Glutamatergic neuron (in vitro differentiated cells): ENCODE measurements at regions not wholly inside any gene's neighbourhood (a gene's known extent, or its start where the extent isn't known, plus 50 kb on each side); places are given as distances from the start of the nearest gene placed in this dataset.

Source experiments
- DNase-seq: peaks from one replicate; pipeline ENCODE4 v3.0.0; 2022
- H3K27ac Mint-ChIP-seq: one replicate; pipeline ENCODE4 v1.8.0; 2020; ENCODE audit warnings: mild to moderate bottlenecking, mixed read lengths, inconsistent platforms; ENCODE audit not compliant: unreplicated experiment
- H3K27me3 Mint-ChIP-seq: one replicate; pipeline ENCODE4 v1.8.0; 2020; ENCODE audit warnings: mild to moderate bottlenecking, moderate library complexity, mixed read lengths, inconsistent platforms; ENCODE audit not compliant: unreplicated experiment
- H3K36me3 Mint-ChIP-seq: one replicate; pipeline ENCODE4 v1.8.0; 2020; ENCODE audit warnings: mild to moderate bottlenecking, mixed read lengths, inconsistent platforms; ENCODE audit not compliant: unreplicated experiment
- H3K4me1 Mint-ChIP-seq: one replicate; pipeline ENCODE4 v1.8.0; 2020; ENCODE audit warnings: mild to moderate bottlenecking, low read depth, mixed read lengths, inconsistent platforms; ENCODE audit not compliant: unreplicated experiment
- H3K4me3 Mint-ChIP-seq: one replicate; pipeline ENCODE4 v1.8.0; 2020; ENCODE audit warnings: mild to moderate bottlenecking, mixed read lengths, inconsistent platforms; ENCODE audit not compliant: unreplicated experiment
- H3K9me3 Mint-ChIP-seq: one replicate; pipeline ENCODE4 v1.8.0; 2020; ENCODE audit warnings: mild to moderate bottlenecking, moderate library complexity, mixed read lengths, inconsistent platforms; ENCODE audit not compliant: unreplicated experiment
- TF ChIP-seq, protein P1 (sequence below): fragments of 200-600 bp; sonication (generic); IDR thresholded peaks from one replicate; pipeline ENCODE4 v1.5.0; 2021; ENCODE audit not compliant: partially characterized antibody, unreplicated experiment

DNA sequence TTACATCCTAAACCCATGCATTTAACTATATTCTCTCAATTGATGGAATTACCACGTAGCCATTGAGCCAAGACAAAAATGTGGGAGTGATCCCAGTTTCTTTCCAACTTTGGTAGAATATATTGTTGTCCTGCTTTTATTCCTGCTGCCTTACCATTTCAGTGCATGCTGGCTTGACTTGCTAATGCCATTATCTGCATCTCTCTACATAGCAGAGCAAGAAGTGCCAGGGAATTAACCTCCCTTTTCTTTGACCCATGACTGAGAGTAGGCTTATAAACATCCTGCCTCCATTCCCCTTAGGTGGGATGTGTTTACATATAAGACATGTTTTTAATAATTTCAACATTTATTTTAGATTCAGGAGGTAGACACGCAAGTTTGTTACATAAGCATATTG lies 1153.4 kb downstream of the IGSF11 start:
- H3K27me3 Mint-ChIP-seq, result peaks cover 2% of the 10 kb centered on the region
- no peak overlapping the region for H3K4me3 Mint-ChIP-seq
- H3K4me1 Mint-ChIP-seq, result peaks cover 28% of the 10 kb centered on the region
- no peaks in the 10 kb centered on the region for H3K9me3 Mint-ChIP-seq
- no peaks in the 10 kb centered on the region for H3K36me3 Mint-ChIP-seq
- TF ChIP-seq, protein P1, sequence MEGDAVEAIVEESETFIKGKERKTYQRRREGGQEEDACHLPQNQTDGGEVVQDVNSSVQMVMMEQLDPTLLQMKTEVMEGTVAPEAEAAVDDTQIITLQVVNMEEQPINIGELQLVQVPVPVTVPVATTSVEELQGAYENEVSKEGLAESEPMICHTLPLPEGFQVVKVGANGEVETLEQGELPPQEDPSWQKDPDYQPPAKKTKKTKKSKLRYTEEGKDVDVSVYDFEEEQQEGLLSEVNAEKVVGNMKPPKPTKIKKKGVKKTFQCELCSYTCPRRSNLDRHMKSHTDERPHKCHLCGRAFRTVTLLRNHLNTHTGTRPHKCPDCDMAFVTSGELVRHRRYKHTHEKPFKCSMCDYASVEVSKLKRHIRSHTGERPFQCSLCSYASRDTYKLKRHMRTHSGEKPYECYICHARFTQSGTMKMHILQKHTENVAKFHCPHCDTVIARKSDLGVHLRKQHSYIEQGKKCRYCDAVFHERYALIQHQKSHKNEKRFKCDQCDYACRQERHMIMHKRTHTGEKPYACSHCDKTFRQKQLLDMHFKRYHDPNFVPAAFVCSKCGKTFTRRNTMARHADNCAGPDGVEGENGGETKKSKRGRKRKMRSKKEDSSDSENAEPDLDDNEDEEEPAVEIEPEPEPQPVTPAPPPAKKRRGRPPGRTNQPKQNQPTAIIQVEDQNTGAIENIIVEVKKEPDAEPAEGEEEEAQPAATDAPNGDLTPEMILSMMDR, result no peak
- no peak overlapping the region for H3K27ac Mint-ChIP-seq
- DNase-seq, result no peak

DNA sequence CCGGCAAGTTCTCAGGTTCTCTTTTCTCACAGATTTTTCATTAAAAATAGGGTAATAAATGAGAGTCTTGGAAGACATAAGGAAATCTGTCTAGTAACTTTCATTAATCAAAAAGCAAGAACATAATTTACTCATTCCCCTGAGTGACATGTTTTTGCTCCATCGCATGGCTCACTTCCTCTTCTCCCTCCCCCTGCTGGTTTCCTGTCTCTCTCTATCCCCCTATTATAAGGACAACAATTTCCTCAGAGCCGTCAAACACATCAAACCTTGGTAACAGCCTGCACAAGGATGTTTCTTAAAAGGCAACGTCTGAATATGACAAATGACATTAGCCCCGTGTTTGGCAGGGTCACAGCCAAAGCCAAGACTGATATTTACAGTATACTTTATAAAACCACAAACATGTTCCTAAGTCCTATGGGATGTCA lies 1149.6 kb downstream of the IGSF11 start:
- Mint-ChIP-seq H3K36me3 (no peaks in the 10 kb centered on the region), H3K9me3 (peaks cover 3% of the 10 kb centered on the region), H3K4me1 (peaks cover 20% of the 10 kb centered on the region), H3K27me3 (peaks cover 6% of the 10 kb centered on the region), H3K27ac (no peak overlapping the region), H3K4me3 (no peak overlapping the region)
- no peak for DNase-seq
- TF ChIP-seq, protein P1, result no peak

DNA sequence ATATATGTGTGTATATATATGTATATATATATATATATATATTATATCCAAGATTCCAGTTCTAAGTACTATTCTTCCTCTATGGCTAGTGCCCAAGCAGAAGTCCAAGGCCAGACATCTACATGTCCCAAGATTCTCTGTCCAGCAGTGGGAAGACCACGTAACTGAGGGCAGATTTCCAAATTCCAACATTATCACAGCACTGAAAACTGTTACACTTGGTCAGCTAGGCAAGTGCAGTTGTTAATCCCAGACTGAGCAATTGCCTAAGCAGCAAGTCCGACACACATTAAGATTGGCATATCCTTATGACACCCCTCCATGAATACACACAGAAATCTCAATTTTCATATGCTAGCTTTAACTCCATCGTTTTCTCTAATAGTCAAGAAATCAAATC lies 1148.5 kb downstream of the IGSF11 start:
- H3K27me3 Mint-ChIP-seq, result peaks cover 6% of the 10 kb centered on the region
- H3K4me3 Mint-ChIP-seq, result no peak overlapping the region
- no peaks in the 10 kb centered on the region for H3K36me3 Mint-ChIP-seq
- TF ChIP-seq, protein P1, result no peak
- DNase-seq, result no peak
- H3K27ac Mint-ChIP-seq, result no peak overlapping the region
- H3K9me3 Mint-ChIP-seq, result peaks cover 3% of the 10 kb centered on the region
- H3K4me1 Mint-ChIP-seq, result peaks cover 20% of the 10 kb centered on the region

DNA sequence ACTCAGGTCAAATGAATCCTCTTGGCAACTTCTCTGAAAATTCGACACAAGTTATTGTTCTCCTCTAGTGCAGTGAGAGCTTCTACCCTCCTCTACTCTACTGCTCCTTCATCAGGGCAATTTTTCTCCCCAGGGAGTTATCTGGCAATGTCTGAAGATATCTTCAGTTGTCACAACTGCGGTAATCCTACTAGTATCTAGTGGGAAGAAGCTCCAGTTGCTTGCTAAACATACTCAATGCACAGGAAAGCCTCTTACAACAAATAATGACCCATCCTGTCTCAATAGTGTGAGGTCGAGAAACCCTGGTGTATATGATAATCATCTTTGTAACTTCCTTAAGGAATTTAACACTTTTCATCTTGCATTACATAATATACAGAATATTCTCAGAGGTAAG lies 1147.6 kb downstream of the IGSF11 start:
- Mint-ChIP-seq H3K4me1 (peaks cover 21% of the 10 kb centered on the region), H3K27ac (no peak overlapping the region), H3K9me3 (peaks cover 3% of the 10 kb centered on the region), H3K27me3 (peaks cover 6% of the 10 kb centered on the region), H3K4me3 (no peak overlapping the region), H3K36me3 (no peaks in the 10 kb centered on the region)
- TF ChIP-seq, protein P1, result no peak
- DNase-seq, result no peak

DNA sequence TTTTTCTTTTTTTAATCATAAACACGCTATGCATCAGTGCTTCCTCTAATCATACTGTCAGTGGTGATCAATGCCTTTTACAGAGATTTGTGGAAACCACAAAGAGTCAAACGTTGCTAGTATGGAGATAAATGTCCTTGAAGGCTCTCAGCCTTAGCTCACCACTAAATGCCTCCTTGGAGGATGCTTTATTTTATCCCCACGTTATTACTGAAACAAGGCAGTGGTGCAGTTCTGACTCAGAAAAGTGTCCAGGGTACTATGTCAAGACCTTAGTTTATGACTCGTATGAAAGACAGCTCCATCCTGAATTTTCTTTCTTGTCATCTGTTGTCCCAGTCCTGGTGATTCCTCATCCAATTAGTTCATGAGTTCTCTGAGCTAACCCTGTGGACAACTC lies 1146.7 kb downstream of the IGSF11 start:
- H3K36me3 Mint-ChIP-seq, result no peaks in the 10 kb centered on the region
- no peak overlapping the region for H3K27ac Mint-ChIP-seq
- TF ChIP-seq, protein P1, result no peak
- peaks cover 4% of the 10 kb centered on the region for H3K27me3 Mint-ChIP-seq
- no peak overlapping the region for H3K4me3 Mint-ChIP-seq
- H3K4me1 Mint-ChIP-seq, result peaks cover 19% of the 10 kb centered on the region
- no peak for DNase-seq
- H3K9me3 Mint-ChIP-seq, result peaks cover 3% of the 10 kb centered on the region
